ENCODE measurements at regions not wholly inside any gene's neighbourhood (a gene's known extent, or its start where the extent isn't known, plus 50 kb on each side); places are given as distances from the start of the nearest gene placed in this dataset.
"Not testable (repeated sequence)": the region's sequence is repeated elsewhere in the genome, so short reads cannot be mapped to it uniquely, and the experiment has no call there.

DNA sequence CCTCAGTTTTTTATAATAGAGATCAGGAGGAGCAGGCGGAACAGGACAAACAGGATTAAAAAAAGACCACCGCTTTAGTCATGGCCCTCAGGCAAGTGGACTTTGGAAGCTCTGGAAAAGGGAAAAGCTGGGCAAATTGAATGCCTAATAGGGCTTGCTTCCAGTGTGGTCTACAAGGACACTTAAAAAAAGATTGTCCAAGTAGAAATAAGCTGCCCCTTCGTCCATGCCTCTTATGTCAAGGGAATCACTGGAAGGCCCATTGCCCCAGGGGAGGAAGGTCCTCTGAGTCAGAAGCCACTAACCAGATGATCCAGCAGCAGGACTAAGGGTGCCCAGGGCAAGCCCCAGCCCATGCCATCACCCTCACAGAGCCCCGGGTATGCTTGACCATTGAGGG, 175.5 kb downstream of the RAD51AP2 start:
- not testable (repeated sequence) for TF ChIP-seq POLR2AphosphoS5 (IDR thresholded peaks at IDR 0.05; ENCODE audit: low read depth, low read length); POLR2A (IDR thresholded peaks at IDR 0.05; ENCODE audit: low read depth, low read length); TAF1 (IDR thresholded peaks at IDR 0.05; ENCODE audit: borderline replicate concordance, low read depth, low read length)

Measured in GM12892 (cell line).